Limb (tissue), 2 donors: ENCODE measurements at regions not wholly inside any gene's neighbourhood (a gene's known extent, or its start where the extent isn't known, plus 50 kb on each side); places are given as distances from the start of the nearest gene placed in this dataset.

Experiments used
- DNase-seq, 2 donors: peaks; one replicate each; pipeline ENCODE4 v3.0.0-alpha.2; 2016; ENCODE audit errors: extremely low spot score in 2 of 2

- DNase-seq: no peak
These were observed 361.5 kb upstream of the HS3ST1 start for GRCh38 chr4:11790230-11790629.

GRCh38 chr4:11783588-11783987 lies 354.9 kb upstream of the HS3ST1 start:
- DNase-seq: no peak

- no peak for DNase-seq
These were observed 354.2 kb upstream of the HS3ST1 start for GRCh38 chr4:11782859-11783258.

- no peak for DNase-seq
These were observed 348.8 kb upstream of the HS3ST1 start for GRCh38 chr4:11777447-11777846.

GRCh38 chr4:11774346-11774745 lies 345.7 kb upstream of the HS3ST1 start:
- DNase-seq: no peak

GRCh38 chr4:11773798-11774197 lies 345.1 kb upstream of the HS3ST1 start:
- no peak for DNase-seq

- no peak for DNase-seq
These were observed 340.7 kb upstream of the HS3ST1 start for GRCh38 chr4:11769434-11769833.

- no peak for DNase-seq
These were observed 339.7 kb upstream of the HS3ST1 start for GRCh38 chr4:11768251-11768972.

GRCh38 chr4:11765849-11766453 lies 337.3 kb upstream of the HS3ST1 start:
- no peak for DNase-seq

GRCh38 chr4:11748164-11748872 lies 319.6 kb upstream of the HS3ST1 start:
- DNase-seq: no peak

GRCh38 chr4:11746734-11747133 lies 318.0 kb upstream of the HS3ST1 start:
- DNase-seq: no peak

GRCh38 chr4:11743976-11744375 lies 315.3 kb upstream of the HS3ST1 start:
- no peak for DNase-seq

GRCh38 chr4:11743236-11743635 lies 314.5 kb upstream of the HS3ST1 start:
- no peak for DNase-seq

- no peak for DNase-seq
These were observed 312.5 kb upstream of the HS3ST1 start for GRCh38 chr4:11741190-11741652.

- no peak for DNase-seq
These were observed 311.3 kb upstream of the HS3ST1 start for GRCh38 chr4:11739992-11740391.

GRCh38 chr4:11736978-11737377 lies 308.3 kb upstream of the HS3ST1 start:
- DNase-seq: no peak

GRCh38 chr4:11735651-11736050 lies 307.0 kb upstream of the HS3ST1 start:
- DNase-seq: no peak

GRCh38 chr4:11732155-11732554 lies 303.5 kb upstream of the HS3ST1 start:
- no peak for DNase-seq

- DNase-seq: no peak
These were observed 301.9 kb upstream of the HS3ST1 start for GRCh38 chr4:11730545-11730944.

GRCh38 chr4:11729548-11729947 lies 300.9 kb upstream of the HS3ST1 start:
- DNase-seq: no peak

- DNase-seq: no peak
These were observed 299.3 kb upstream of the HS3ST1 start for GRCh38 chr4:11727903-11728564.

- DNase-seq: no peak
These were observed 296.0 kb upstream of the HS3ST1 start for GRCh38 chr4:11724731-11725130.
